ENCODE measurements at regions not wholly inside any gene's neighbourhood (a gene's known extent, or its start where the extent isn't known, plus 50 kb on each side); places are given as distances from the start of the nearest gene placed in this dataset.

DNA sequence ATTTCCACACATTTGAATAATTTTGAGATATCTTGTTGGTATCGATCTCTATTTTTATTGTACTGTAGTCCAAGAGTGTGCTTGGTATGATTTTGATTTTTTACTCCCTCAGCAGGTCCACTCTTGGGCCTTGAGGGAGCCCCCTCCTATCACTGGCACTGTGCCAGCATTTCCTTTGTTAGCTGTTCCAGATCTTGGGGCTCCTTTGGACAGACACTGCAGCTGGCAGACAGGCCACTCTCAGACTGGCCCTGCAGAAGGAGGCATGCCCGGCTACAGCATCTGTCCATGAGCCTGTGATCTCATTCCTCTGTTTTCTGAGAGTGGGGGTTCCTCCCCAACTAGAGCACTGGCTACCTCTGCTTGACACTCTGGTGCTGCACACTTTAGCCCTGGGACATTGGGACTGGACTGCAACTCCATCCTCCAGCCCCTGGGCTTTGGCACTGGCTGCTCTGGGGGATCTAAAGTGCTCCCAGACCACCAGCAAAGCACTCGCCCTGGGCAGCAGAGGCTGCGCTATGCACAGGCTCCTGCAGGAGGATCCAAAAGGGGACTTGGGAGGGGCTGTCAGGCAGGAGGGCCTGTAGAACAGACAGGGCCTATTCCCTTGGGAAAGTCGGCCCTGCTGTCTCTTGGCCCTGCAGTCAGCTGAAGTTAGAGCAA is 271.3 kb upstream of the DMAC1 start:
- no peaks in the 10 kb centered on the region for H3K79me2 ChIP-seq (ENCODE audit: insufficient read depth)
- H3K9ac ChIP-seq = no peak overlapping the region
- no peaks in the 10 kb centered on the region for H3F3A ChIP-seq (ENCODE audit: insufficient read depth)
- DNase-seq = no peak
- H2AFZ ChIP-seq = no peak overlapping the region
- H3K27me3 ChIP-seq (replicated peaks; ENCODE audit: insufficient read depth) = no peaks in the 10 kb centered on the region
- no peak overlapping the region for H3K4me3 ChIP-seq
- H3K36me3 ChIP-seq (ENCODE audit: low read depth) = no peaks in the 10 kb centered on the region
- no peaks in the 10 kb centered on the region for H3K4me1 ChIP-seq (ENCODE audit: insufficient read depth)
- no peaks in the 10 kb centered on the region for H4K20me1 ChIP-seq (ENCODE audit: insufficient read depth)
- H3K27ac ChIP-seq = no peak overlapping the region
- in situ Hi-C loops (cut with MboI) = no loop called here
- TF ChIP-seq EZH2 (IDR thresholded peaks at IDR 0.05; ENCODE audit: insufficient read depth, poor library complexity, severe bottlenecking) (no peak), EZH2phosphoT487 (IDR thresholded peaks at IDR 0.05; ENCODE audit: insufficient read depth, low read depth) (no peak)
- 13 to 18% methylated on average over 5 of the region's 5 CpGs for WGBS, 2 experiments (ENCODE audit: low coverage in 1 of 2, low lambda C conversion rate in 2 of 2, missing lambda C conversion rate in 2 of 2)
- H3K9me3 ChIP-seq (ENCODE audit: low read depth) = no peaks in the 10 kb centered on the region
- H3K4me2 ChIP-seq (ENCODE audit: unreplicated experiment) = no peak overlapping the region
- H3K9me2 ChIP-seq (ENCODE audit: insufficient read depth) = no peaks in the 10 kb centered on the region

DNA sequence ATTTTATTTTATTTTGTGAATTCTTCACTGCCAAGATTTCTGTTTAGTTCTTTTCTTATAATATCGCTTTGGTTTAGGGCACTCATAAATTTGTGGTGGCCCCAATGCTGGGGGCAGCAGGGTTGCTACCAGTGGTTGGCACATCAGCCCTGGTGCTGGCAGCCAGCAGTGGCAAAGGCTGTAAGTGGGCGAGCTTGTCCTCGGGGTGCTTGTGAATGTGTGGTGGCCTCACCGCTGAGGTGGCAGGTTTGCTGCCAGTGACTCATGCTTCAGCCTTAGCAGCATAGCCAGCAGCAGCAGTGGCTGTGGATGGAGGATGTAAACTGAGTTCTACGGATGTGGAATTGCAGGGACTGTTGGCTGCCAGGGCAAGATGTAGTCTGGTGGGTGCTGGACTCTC is 262.9 kb upstream of the DMAC1 start:
- Histone ChIP-seq H3K36me3 (ENCODE audit: low read depth) (no peaks in the 10 kb centered on the region), H2AFZ (no peak overlapping the region), H3F3A (ENCODE audit: insufficient read depth) (no peaks in the 10 kb centered on the region), H3K4me2 (ENCODE audit: unreplicated experiment) (no peak overlapping the region), H3K9me3 (ENCODE audit: low read depth) (peaks cover 8% of the 10 kb centered on the region), H3K9me2 (ENCODE audit: insufficient read depth) (no peaks in the 10 kb centered on the region), H3K9ac (no peak overlapping the region), H3K27me3 (replicated peaks; ENCODE audit: insufficient read depth) (no peaks in the 10 kb centered on the region), H3K79me2 (ENCODE audit: insufficient read depth) (no peaks in the 10 kb centered on the region), H4K20me1 (ENCODE audit: insufficient read depth) (no peaks in the 10 kb centered on the region), H3K27ac (no peak overlapping the region), H3K4me3 (no peak overlapping the region), H3K4me1 (ENCODE audit: insufficient read depth) (no peaks in the 10 kb centered on the region)
- WGBS, 2 experiments (ENCODE audit: low coverage in 1 of 2, low lambda C conversion rate in 2 of 2, missing lambda C conversion rate in 2 of 2) = 20 to 37% methylated on average over 5 of the region's 5 CpGs
- DNase-seq = no peak
- TF ChIP-seq EZH2 (IDR thresholded peaks at IDR 0.05; ENCODE audit: insufficient read depth, poor library complexity, severe bottlenecking) (no peak), EZH2phosphoT487 (IDR thresholded peaks at IDR 0.05; ENCODE audit: insufficient read depth, low read depth) (no peak)
- in situ Hi-C loops (cut with MboI) = no loop called here

DNA sequence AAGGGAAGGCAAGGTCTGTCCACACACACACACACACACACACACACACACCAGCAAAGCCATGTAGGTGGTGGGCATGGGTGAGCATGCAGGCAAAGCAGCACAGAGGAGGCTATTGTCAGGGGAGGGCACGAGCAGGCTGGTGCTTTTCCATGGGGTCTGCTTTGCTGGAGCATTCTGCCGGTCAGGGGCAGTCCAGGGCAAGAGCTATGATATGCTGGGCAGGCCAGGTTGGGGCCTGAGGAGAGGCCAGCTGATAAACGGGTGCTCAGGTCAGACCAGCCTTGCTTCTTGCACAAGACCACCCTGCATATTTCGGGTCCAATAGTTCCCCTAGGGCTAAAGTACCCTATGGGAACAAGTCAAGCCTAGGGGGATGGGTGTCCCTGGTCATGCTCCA is 253.9 kb upstream of the DMAC1 start:
- WGBS, 2 experiments (ENCODE audit: low coverage in 1 of 2, low lambda C conversion rate in 2 of 2, missing lambda C conversion rate in 2 of 2) = 7% methylated on average over 3 to 4 of the region's 4 CpGs
- in situ Hi-C loops (cut with MboI) = no loop called here
- H3K36me3 ChIP-seq (ENCODE audit: low read depth) = no peaks in the 10 kb centered on the region

DNA sequence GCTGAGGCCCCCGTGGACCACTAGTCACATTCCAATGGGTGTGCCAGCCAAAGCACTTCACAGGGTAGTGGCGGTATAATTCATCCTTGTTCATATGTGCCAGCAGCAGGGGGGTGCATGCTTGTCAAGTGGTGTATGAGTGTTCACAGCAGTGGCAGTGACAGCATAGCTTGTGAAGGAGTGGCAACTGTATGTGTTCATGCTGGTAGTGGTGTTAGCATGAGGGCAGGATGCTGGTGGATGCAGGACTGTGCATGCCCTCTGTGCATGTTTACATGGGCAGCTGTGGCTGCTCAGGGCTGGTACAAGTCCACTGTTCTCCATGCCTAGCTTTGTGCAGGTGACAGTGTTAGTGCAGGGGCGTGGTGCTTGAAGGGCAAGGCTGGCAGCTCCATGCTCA is 253.4 kb upstream of the DMAC1 start:
- in situ Hi-C loops (cut with MboI) = no loop called here
- Histone ChIP-seq H3F3A (ENCODE audit: insufficient read depth) (no peaks in the 10 kb centered on the region), H3K9me2 (ENCODE audit: insufficient read depth) (no peaks in the 10 kb centered on the region), H3K27ac (no peak overlapping the region), H3K27me3 (replicated peaks; ENCODE audit: insufficient read depth) (no peaks in the 10 kb centered on the region), H3K4me2 (ENCODE audit: unreplicated experiment) (no peak overlapping the region), H3K4me1 (ENCODE audit: insufficient read depth) (no peaks in the 10 kb centered on the region), H3K9me3 (ENCODE audit: low read depth) (no peaks in the 10 kb centered on the region), H2AFZ (no peak overlapping the region), H3K79me2 (ENCODE audit: insufficient read depth) (no peaks in the 10 kb centered on the region), H3K36me3 (ENCODE audit: low read depth) (no peaks in the 10 kb centered on the region), H3K9ac (no peak overlapping the region), H3K4me3 (no peak overlapping the region), H4K20me1 (ENCODE audit: insufficient read depth) (no peaks in the 10 kb centered on the region)
- DNase-seq = no peak
- WGBS, 2 experiments (ENCODE audit: low coverage in 1 of 2, low lambda C conversion rate in 2 of 2, missing lambda C conversion rate in 2 of 2) = 14 to 25% methylated on average over 2 to 3 of the region's 3 CpGs
- TF ChIP-seq EZH2 (IDR thresholded peaks at IDR 0.05; ENCODE audit: insufficient read depth, poor library complexity, severe bottlenecking) (no peak), EZH2phosphoT487 (IDR thresholded peaks at IDR 0.05; ENCODE audit: insufficient read depth, low read depth) (no peak)

More for the DNA sequence above, 253.9 kb upstream of the DMAC1 start:
- Histone ChIP-seq H3K9me2 (ENCODE audit: insufficient read depth) (no peaks in the 10 kb centered on the region), H3K4me2 (ENCODE audit: unreplicated experiment) (no peak overlapping the region), H3K79me2 (ENCODE audit: insufficient read depth) (no peaks in the 10 kb centered on the region), H3K9me3 (ENCODE audit: low read depth) (peaks cover 1% of the 10 kb centered on the region), H3K4me1 (ENCODE audit: insufficient read depth) (no peaks in the 10 kb centered on the region), H3K9ac (no peak overlapping the region), H3K4me3 (no peak overlapping the region), H2AFZ (no peak overlapping the region), H3F3A (ENCODE audit: insufficient read depth) (no peaks in the 10 kb centered on the region), H3K27me3 (replicated peaks; ENCODE audit: insufficient read depth) (no peaks in the 10 kb centered on the region), H4K20me1 (ENCODE audit: insufficient read depth) (no peaks in the 10 kb centered on the region), H3K27ac (no peak overlapping the region)
- DNase-seq = no peak
- TF ChIP-seq EZH2phosphoT487 (IDR thresholded peaks at IDR 0.05; ENCODE audit: insufficient read depth, low read depth) (no peak), EZH2 (IDR thresholded peaks at IDR 0.05; ENCODE audit: insufficient read depth, poor library complexity, severe bottlenecking) (no peak)

DNA sequence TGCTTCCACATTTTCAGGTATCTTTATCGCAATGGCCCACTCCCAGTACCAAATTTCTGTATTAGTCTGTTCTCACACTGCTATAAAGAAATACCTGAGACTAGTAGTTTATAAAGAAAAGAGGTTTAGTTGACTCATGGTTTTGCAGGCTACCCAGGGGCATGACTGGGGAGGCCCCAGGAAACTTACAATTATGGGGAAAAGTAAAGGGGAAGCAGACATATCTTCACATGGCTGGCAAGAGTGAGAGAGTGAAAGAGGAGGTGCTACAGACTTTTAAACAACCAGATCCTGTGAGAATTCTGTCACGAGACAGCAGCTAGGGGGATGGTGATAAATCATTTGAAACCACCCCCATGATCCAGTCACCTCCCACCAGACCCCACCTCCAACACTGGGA is 238.2 kb upstream of the DMAC1 start:
- in situ Hi-C loops (cut with MboI) = no loop called here
- no peaks in the 10 kb centered on the region for H3F3A ChIP-seq (ENCODE audit: insufficient read depth)
- 7 to 13% methylated on average over 2 of the region's 2 CpGs for WGBS, 2 experiments (ENCODE audit: low coverage in 1 of 2, low lambda C conversion rate in 2 of 2, missing lambda C conversion rate in 2 of 2)
- H3K9ac ChIP-seq = no peak overlapping the region
- H3K9me3 ChIP-seq (ENCODE audit: low read depth) = no peaks in the 10 kb centered on the region
- H3K27me3 ChIP-seq (replicated peaks; ENCODE audit: insufficient read depth) = no peaks in the 10 kb centered on the region
- no peaks in the 10 kb centered on the region for H3K9me2 ChIP-seq (ENCODE audit: insufficient read depth)
- no peaks in the 10 kb centered on the region for H3K4me1 ChIP-seq (ENCODE audit: insufficient read depth)
- no peak for DNase-seq
- H3K27ac ChIP-seq = no peak overlapping the region
- no peak overlapping the region for H3K4me3 ChIP-seq
- TF ChIP-seq EZH2 (IDR thresholded peaks at IDR 0.05; ENCODE audit: insufficient read depth, poor library complexity, severe bottlenecking) (no peak), EZH2phosphoT487 (IDR thresholded peaks at IDR 0.05; ENCODE audit: insufficient read depth, low read depth) (no peak)
- H3K79me2 ChIP-seq (ENCODE audit: insufficient read depth) = no peaks in the 10 kb centered on the region
- no peaks in the 10 kb centered on the region for H4K20me1 ChIP-seq (ENCODE audit: insufficient read depth)
- H3K4me2 ChIP-seq (ENCODE audit: unreplicated experiment) = no peak overlapping the region
- no peaks in the 10 kb centered on the region for H3K36me3 ChIP-seq (ENCODE audit: low read depth)
- no peak overlapping the region for H2AFZ ChIP-seq
